ENCODE measurements at regions not wholly inside any gene's neighbourhood (a gene's known extent, or its start where the extent isn't known, plus 50 kb on each side); places are given as distances from the start of the nearest gene placed in this dataset.

DNA sequence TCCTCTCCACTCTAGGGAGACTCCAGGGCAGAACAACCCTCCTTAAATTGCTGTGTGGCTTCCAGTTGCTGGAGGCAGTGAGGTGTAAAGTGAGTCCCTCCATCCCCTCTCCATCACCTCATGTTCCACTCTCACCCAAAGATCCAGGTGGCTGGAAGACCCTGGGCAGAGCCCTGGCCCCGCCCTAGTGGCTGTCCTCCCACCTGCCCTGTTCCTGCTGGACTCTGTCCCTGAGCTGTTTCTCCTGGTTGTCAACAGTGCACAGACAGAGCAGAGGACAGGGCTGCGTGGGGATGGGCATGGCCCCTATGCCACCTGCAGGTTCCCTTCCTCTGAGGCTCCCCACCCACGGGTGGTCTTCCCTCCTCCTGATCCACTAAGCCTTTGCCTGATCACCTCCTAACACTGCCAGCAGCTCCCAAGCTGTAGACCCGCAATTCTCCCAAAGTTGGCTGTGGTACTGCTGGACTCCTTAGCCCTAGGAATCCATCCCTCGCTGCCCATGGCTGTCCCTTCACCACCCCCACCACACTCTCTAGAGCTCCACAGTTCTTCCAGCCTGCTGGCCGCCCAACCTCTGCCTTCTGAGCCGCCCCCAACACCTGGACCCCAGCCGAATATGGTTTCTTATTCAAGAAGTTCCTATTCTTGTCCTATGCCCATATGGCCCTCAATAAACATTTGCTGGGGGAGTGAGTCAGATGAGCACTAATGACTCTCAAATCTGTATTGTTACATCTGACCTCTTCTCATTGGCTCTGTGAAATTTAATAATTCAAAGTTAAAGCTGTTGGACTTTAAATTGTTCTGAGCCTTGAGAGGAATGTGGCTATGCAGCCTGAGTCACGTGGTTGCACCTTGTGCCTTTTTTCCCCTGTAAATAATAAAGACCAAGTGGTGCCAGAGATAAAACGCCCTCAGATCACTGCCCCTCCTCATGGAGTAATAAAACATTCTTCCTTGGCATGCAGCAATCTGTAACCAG lies 260.0 kb upstream of the HS6ST1 start:
- DNase-seq (ENCODE audit: low spot score): no peak

DNA sequence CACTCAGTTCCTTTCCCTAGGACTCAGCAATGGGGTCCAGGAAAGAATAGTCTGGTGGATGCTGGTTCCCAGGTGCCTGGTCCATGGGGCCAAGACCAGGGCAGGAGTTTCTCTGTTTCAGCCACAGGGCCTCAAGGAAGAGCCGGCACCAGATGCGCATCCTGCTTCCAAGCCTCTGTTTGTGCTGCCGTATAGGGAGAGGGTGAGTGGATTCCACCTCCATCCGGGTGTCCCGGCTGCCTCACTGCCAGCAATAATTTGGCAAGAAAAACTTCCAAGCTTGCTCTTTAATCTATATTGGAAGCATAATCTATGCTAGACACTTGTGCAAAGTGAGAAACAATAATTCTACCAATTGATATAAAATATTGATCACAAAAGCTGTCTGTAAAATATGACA lies 261.2 kb upstream of the HS6ST1 start:
- DNase-seq (ENCODE audit: low spot score): no peak

DNA sequence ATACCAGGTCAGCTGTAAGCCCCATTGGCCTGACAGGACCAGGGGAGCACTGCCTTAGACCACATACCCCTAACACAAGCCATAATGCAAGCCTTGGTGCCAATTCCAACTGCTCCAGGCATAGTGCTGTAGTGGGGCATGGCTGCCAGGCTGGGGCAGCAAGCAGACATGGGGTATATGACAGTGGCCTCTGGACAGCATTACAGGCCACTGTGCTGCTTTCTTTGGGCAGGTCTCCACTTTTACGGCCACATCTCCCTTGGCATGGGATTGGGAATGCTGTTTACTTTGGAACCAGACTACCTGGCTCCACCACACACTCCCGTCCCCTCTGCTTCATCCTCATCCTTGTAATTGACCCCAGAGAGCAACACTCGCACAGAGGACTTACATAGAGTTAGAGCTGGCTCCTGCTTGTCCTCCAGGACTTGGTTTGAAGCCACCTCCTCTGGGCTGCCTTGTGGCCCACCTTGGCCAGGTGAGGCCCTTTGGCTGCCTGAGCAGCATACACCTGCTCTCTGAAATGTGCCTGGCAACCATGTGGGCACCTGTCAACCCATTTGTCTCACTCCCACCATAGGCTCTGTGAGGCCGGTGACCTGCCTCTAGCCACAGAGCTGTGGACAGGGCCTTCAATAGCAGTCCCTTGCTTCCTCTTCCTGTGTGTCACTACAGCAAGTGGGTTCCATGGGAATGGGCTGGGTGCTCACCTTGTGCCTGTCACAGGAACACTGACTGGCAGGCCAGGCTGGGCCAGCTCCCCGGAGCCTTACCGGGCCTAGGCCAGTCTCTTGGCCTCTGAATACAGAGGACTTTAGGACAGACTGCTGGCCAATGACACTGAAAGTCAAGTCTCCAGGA lies 262.6 kb upstream of the HS6ST1 start:
- DNase-seq (ENCODE audit: low spot score): no peak

DNA sequence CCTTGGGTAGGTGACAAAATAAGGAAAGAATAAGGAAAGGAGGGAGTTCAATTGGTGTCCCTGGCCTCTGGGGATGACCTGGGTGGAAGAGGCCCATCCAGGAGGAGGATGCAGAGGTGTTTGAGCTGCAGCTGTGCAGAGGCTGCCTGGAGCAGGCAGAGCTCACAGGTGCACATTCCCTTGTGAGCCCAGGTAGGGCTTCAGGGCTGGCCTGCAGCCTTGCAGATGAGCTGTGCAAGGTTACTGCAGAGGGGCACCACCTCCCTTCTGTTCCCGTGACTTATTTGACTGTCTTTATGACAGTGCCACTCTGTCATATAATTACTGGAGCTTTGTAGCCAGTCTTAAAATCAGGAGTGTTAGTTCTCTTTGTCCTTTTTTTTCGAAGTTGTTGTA lies 263.2 kb upstream of the HS6ST1 start:
- DNase-seq (ENCODE audit: low spot score): no peak

DNA sequence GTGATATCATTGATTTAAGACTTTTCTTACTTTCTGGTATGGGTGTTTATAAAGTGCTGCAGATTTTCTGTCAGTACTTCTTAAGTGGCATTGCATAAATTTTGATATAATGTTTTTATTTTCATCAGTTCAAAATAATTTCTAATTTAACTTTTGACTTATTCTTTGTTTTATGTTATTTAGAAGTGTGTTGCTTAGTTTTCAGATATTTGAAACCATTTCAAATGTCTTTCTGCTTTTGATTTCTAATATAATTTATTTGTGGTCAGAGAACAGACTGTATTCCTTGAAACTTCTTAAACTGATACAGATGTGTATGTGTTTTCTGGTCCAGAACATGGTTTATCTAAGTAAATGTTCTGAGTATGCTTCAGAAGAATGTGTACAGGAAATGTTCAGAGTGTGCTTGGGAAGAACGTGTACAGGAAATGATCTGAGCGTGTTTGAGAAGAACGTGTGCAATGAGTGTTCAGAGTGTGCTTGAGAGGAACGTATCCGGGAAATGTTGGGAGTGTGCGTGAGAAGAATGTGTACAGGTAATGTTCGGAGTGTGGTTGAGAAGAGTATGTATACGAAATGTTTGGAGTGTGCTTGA lies 265.7 kb upstream of the HS6ST1 start:
- no peak for DNase-seq (ENCODE audit: low spot score)

DNA sequence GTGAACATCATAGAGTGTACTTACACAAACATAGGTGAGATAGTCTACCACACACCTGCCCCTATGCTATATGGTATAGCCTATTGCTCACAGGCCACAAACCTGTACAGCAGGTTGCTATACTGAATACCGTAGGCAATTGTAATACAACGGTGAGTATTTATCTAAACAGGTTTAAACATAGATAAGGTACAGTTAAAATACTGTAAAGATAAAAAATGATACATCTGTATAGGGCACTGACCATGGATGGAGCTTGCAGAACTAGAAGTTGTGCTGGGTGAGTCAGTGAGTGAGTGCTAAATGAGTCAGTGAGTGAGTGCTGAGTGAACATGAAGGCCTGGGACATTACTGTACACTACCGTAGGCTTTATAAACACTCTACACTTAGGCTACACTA lies 267.0 kb upstream of the HS6ST1 start:
- DNase-seq (ENCODE audit: low spot score): no peak

DNA sequence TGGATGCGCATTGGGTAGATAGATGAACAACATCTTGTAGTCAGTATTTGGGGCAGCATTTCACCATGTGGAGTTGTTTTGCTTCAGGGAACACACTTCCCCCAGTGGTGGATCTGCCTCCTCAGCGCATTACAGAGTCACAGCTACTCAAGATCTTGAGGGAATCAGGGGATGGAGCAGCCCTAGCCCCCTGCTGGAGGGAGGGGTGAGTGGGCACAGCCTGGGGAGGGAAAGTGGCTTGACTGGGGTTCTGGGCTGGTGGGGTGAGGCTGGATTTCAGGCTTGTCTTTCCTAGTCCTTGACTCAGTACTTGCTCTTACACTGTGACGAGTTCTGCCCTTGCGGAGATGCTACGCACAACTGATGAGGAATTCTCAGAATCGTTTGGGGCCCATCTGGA lies 271.0 kb upstream of the HS6ST1 start:
- DNase-seq (ENCODE audit: low spot score): no peak

DNA sequence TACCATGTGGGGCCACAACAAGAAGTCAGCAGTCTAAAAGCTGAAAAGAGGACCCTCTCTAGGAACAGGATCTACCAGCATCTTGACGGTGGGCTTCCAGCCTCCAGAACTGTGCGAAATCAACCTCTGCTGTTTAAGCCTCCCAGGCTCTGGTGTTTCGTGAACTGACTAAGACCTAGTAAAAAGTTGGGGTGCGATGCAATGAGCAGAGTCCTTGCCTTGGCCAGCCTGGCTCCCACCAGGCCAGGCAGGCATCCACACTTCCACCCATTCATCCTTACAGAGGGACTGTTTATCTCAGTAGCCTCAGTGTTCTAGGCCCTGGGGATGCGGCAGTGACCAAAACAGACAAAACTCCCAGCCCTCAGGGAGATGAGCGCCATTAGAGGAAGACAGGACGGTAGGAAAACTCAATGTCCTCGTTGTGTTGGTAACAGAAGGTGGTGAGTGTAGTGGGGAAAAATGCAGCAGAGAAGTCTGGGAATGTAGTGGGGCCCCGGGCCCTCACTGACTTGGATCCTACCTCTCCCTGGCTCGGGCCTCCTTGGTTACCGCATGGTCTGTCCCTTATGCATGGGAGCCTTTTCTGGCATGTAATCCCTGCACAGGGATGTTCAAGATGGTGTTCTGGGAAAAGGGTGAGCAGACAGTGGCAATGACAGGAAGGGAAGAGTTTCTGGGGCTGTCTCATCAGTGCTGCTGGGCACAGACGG lies 271.8 kb upstream of the HS6ST1 start:
- no peak for DNase-seq (ENCODE audit: low spot score)

DNA sequence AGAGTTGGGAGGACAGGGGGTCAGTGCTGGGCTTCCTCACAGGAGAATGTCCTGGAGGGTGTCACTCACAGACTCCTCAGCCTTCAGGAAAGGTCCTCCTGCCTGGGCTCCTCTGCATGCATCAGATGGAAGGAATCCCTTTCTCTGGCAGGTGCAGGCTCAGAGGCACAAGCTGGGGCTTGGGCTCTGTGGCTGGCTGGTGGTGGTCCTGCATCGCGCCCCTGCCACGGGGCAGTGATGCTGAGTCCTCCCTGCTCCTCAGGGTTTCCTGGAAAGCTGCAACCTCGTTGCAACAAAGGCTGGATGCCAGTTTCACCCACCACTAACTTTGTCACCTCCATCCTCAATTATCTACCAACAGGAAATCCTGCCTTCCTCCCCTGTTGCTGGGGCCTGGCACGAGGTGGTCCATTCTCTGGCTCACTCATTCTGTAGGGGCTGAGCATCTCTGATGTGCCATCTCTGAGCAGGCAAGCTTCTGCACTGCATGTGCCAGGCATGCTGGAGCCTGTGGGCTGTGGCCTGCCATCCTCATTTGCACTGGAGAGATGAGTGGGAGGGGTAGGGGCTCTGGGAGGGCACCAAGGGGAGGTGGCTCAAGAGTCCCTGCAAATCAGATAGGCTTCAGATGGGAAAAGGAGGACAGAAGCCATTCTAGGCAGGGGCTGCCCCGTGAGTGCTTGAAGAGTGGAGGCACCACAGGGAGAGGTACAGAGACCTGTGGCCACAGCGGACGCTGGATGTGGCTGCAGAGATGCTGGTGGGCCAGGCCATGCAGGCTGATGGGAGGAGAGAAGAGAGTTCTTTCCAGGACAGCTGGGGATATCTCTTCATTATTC lies 272.6 kb upstream of the HS6ST1 start:
- no peak for DNase-seq (ENCODE audit: low spot score)

DNA sequence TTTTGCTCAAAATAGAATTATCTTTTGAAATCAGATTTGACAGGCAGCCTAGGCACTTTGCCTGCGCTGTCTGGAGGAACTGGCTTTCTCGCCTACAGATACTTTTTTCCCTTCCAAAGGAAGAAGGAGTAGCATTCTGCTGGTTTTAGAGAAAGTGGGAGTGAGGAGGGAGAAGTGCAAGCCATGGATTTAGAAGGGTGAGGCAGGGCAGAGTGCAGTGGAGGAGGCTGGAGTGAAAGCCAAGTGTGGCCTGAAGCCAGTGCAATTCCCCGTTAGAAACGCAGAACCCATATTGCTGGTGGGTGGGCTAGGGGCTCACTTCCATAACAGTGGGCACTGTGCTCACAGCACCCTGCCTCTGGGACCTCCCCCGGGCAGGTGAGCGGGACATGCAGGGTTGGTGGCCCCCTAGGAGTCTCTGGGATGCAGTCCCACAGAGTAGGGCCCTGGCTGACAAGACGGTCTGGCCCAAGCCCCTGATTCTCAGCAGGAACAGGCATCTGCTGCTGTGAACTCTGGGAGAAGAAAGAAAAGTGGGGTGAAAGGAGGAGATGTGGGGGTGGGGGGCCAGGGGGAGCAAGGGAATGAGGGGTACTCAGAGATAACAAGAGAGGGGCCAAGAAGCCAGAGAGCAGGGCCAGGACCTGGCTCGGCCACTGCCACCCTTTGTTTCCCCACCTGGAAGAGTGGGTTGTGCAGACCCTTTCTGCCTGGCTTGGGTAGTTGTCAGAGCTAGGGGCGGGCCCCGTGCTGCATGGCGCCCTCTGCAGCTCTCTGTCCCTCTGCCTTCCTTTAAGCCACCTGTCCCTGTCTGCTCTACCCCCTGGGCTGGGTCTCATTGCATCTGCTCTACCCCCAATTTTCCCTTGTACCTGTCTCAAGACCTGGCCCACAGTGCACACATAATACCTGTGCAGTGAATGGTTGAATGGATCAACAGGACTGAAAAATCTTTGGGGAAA lies 273.5 kb upstream of the HS6ST1 start:
- no peak for DNase-seq (ENCODE audit: low spot score)

DNA sequence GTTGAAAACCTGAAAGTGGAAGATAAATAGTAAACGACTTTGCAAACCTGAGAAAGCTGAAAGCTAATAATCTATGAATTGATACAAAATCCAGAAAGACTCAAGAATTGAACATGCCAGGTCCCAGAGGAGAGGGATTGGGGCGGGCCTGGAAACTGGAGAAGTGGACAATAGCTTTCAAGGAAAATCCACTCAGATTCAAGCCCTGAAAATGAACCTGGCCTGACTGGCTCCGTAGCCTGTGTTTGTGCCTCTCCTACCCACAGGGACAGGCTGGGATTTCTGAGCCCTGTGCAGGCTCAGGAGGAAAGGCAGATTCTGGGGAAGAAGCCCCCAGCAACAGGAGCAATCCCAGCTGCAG lies 274.8 kb upstream of the HS6ST1 start:
- no peak for DNase-seq (ENCODE audit: low spot score)

DNA sequence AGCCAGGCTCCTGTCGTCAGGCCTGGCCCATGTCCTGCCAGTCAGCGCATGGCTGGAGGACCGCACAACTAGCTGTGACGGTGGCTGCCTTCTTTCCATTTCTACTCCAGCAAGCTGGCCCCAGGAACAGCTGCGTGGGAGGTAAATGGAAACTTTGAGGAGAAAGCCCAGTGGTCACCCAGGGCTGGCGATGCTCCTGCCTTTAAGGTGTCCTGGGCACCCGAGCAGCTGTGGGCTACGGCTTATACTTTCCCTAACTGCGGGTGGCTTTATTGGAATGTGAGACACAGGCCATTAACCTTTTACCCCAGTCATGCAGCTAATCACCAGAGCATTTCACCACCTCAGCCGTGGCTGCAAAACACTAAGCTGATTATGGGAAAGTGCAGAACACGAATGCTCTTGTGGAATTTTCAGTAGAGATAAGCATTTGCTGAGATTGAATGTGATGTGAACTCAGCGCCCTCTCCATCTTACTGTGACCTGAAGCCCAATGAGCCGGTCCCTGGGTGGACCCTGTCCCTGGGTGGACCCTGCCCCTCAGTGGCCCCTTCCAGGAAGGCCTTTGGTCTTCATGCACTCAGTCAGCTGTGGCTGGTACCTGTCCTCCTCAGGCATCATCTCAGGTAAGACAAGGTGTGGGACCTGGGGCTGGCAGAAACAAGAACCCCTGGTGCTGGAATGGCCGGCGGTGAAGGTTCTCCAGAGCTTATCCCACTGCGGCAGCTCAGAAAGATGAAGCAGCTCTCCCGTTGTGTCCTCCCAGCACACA lies 275.4 kb upstream of the HS6ST1 start:
- DNase-seq (ENCODE audit: low spot score): no peak

DNA sequence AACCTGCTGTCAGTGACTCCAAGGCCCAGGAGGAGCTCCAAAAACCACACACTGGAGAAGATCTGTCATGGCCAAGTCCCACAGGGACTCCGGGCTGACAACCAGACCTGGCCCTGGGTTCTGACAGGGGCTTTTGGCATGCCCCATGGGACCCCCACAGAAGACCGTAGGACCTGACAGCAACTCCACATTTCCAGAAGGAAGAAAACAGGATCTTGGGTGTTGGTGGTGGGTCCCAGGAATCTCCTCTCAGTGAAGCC lies 275.9 kb upstream of the HS6ST1 start:
- no peak for DNase-seq (ENCODE audit: low spot score)

DNA sequence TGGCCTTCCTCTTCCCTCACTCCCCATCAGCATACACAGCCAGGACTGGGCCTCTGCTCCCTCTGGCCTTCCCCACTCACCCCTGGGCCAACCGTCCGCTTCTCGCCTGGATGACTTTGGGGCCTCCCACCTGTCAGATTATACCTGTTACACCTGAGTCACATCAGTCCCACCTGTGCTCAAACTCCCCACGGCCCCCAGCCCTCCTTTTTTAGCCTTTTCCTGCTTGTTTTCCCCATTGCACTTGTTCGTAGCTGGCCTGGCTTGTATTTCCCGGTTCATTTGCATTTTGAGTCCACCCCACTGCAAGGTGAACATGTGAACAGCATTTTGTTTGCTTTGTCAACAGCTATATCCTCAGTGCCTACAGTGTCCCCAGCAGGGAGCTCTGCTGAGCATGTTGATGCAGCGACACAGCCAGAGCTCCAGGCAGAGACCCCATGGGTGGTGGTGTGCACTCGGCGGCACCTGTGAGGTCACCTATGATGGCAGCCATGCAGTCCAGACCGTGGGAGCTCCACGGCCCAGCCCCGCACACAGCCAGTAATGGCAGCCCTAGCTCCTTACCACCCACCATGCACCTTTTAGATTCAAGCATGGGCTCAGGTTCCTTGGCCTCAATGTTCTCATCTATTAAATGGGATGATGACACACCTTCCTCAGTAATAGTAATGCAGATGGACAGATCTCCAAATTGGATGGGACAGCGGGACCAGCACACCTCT lies 276.4 kb upstream of the HS6ST1 start:
- DNase-seq (ENCODE audit: low spot score): no peak

DNA sequence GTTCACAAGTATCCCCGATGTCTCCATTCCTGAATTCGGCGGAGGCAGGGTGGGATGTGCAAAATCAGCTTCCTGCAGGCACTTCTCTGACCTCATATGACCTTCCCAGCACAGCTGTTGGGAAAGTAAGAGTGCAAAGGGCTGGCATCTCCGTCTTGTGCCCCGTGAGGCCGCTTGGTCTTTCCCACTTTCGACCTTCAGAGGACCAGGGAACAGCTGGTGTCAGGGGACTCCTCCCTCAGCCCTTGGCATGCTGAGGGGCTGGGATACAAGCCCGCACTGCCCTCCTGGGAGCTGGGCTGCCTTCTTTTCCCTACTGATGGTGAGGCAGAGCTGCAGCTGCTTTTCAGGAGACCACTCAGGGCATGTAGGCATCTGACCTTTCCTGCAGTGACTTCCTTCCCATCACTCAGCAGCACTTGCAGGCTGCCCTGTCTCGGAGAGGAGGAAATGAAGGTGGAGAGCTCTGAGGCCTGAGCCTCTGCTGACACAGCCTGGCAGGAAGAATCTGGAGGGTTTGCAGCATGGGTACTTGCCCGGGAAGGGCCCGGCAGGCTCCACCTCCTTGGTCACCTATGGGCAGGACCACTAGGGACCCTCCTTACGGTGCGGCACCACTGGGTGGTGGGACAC lies 277.2 kb upstream of the HS6ST1 start:
- DNase-seq (ENCODE audit: low spot score): no peak

DNA sequence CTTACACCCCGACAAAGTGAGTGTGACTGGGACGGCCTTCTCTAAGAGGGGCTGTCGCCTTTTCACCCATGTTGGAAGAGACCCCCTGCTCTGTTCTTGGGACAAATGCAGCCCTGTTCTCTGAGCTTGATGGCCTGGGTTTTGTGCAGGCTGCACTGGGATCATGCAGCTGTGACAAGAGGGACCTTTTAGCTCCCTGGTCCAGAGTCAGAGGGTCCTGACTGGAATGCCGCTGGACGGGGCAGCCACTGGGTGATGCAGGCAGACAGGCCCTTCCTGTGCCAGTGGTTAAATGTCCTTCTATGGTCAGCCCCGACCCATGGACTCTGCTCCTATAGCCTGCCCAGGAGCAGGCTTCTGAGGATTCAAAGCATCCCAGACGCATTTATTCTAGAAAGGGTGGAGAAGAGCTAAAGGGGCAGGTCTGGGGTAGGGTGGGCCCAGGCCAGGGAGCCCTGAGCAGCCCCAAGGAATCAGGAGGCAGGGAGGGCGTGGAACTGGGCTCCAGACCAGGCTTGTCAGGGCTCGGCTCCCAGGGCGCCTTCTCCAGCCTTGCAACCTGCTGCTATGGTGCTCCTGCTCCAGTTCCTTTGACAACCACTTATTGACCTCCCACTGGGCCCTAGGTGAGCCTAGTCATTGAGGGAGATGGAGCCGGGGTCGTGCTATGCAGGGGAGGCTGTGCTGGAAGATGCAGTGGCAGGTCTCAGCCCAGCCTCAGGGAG lies 277.9 kb upstream of the HS6ST1 start:
- DNase-seq (ENCODE audit: low spot score): no peak

DNA sequence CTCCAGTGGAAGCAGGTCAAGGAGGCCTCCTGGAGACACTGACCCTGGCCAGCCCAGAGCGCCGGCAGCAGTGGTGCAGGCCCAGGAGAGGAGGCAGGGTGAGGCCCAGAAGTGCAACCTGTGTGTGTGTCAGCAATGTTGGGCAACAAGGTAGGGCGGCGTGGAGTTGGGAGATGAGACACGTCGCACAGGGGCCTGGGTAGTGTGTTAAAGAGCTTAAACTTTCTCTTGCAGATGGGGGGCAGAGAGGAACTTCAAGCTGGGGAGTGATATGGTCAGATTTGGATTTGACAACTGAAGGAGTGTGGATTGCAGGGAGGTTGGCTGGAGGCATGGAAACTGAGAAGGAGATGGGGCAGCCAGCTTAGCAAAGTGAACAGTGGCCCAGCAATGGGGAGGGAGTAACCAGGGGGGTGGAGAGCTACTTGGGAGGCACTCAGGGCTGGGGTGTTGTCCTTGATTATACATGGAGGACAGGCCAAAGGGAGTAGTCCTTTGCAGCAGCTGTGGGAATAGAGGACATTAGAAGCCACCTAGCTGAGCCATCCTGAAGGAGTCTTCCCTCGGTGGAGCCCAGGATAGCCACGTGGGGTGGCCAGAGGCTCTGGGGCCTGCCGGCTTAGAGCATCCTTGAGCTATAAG lies 278.6 kb upstream of the HS6ST1 start:
- no peak for DNase-seq (ENCODE audit: low spot score)
